Loucy (cell line): ENCODE measurements at regions not wholly inside any gene's neighbourhood (a gene's known extent, or its start where the extent isn't known, plus 50 kb on each side); places are given as distances from the start of the nearest gene placed in this dataset.

ENCODE experiments used
- H2AFZ ChIP-seq: fragments of 200-600 bp; sonication (generic); 2 replicates; pipeline ENCODE4 v1.6.0; 2016; ENCODE audit warnings: antibody characterized with exemption, mild to moderate bottlenecking, low read length, moderate library complexity
- H3F3A ChIP-seq: fragments of 200-600 bp; 2 replicates; pipeline ENCODE4 v1.6.0; 2016; ENCODE audit warnings: antibody characterized with exemption, low read depth, mild to moderate bottlenecking
- H3K27me3 ChIP-seq: fragments of 200-600 bp; sonication (generic); 2 replicates; pipeline ENCODE4 v1.6.1; 2014; ENCODE audit warnings: low read length, mild to moderate bottlenecking; ENCODE audit not compliant: insufficient read depth, poor library complexity, severe bottlenecking
- H3K36me3 ChIP-seq: fragments of 200-600 bp; sonication (generic); 2 replicates; pipeline ENCODE4 v1.6.1; 2016; ENCODE audit warnings: low read length; ENCODE audit not compliant: insufficient read depth
- H3K4me1 ChIP-seq: fragments of 200-600 bp; sonication (generic); 2 replicates; pipeline ENCODE4 v1.5.1; 2014; ENCODE audit warnings: low read length, mild to moderate bottlenecking; ENCODE audit not compliant: insufficient read depth, poor library complexity, severe bottlenecking
- H3K4me2 ChIP-seq: fragments of 200-600 bp; sonication (generic); 2 replicates; pipeline ENCODE4 v1.6.0; 2014; ENCODE audit warnings: antibody characterized with exemption, low read length, low read depth, mild to moderate bottlenecking; ENCODE audit not compliant: poor library complexity, severe bottlenecking
- H3K4me3 ChIP-seq: fragments of 200-600 bp; sonication (generic); 2 replicates; pipeline ENCODE4 v1.5.1; 2014; ENCODE audit warnings: low read length, mild to moderate bottlenecking, mixed read lengths; ENCODE audit not compliant: poor library complexity, severe bottlenecking
- H3K79me2 ChIP-seq: fragments of 200-600 bp; sonication (generic); 2 replicates; pipeline ENCODE4 v1.6.1; 2014; ENCODE audit warnings: low read length; ENCODE audit not compliant: insufficient read depth
- H3K9ac ChIP-seq: fragments of 200-600 bp; sonication (generic); 2 replicates; pipeline ENCODE4 v1.6.0; 2014; ENCODE audit warnings: mild to moderate bottlenecking, low read depth, low read length, moderate library complexity; ENCODE audit not compliant: poor library complexity, severe bottlenecking
- H3K9me2 ChIP-seq: fragments of 200-600 bp; sonication (generic); replicated peaks from 2 replicates; pipeline ENCODE4 v1.6.1; 2016; ENCODE audit warnings: low read depth, low read length, mixed read lengths
- H3K9me3 ChIP-seq: fragments of 200-600 bp; sonication (generic); 2 replicates; pipeline ENCODE4 v1.6.1; 2014; ENCODE audit warnings: mild to moderate bottlenecking, antibody characterized with exemption, low read length, low read depth; ENCODE audit not compliant: insufficient read depth
- H4K20me1 ChIP-seq: fragments of 200-600 bp; sonication (generic); 2 replicates; pipeline ENCODE4 v1.6.0; 2014; ENCODE audit warnings: antibody characterized with exemption, low read length, mild to moderate bottlenecking; ENCODE audit not compliant: insufficient read depth, poor library complexity, severe bottlenecking
- CTCF ChIP-seq: fragments of 200-600 bp; sonication (generic); conservative IDR thresholded peaks from 2 replicates; pipeline ENCODE4 v1.5.1; 2014; ENCODE audit warnings: mild to moderate bottlenecking, antibody characterized with exemption, low read length
- EZH2phosphoT487 ChIP-seq: fragments of 200-600 bp; IDR thresholded peaks from 2 replicates; pipeline ENCODE4 v1.6.1; 2018; ENCODE audit warnings: antibody characterized with exemption, mild to moderate bottlenecking, moderate library complexity, borderline replicate concordance

DNA sequence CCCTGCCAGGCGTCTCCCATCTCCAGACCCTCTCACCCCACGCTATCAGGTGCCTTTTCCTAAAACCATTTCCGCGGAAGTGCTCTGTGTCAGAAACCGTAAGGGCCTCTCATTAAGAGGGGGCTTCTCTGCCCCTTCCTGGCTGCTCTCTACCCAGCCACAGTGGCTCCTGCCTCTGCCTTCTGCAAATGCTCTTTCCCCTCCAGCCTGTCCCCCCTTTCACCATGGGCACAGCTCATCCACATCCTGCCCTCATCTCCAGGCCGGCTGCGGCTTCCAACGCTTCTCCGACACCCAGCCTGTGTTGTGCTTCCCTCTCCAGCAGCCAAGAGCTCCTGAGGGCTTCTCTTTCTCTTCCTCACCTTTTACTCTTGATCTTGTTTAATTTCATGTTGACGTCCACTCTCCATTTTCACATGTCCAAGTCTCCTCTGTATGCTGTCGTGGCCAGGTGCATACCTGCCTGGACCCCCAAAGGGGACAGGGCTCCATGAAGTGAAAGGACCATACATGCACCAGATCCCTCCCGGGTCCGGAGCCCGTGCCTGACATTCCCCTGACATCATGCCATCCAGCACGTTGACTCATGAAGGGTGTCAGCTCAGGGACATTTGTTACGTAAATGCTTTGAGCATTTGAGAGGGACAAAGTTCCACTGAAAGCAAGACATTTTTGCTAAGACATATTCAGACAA is 306.5 kb downstream of the AJAP1 start:
- Histone ChIP-seq H3K9me3 (no peaks in the 10 kb centered on the region; the same call in 1 of the 2 replicates), H3K79me2 (no peaks in the 10 kb centered on the region), H3K4me1 (no peaks in the 10 kb centered on the region), H3K27me3 (no peaks in the 10 kb centered on the region), H3K9ac (no peak overlapping the region), H3K9me2 (no peaks in the 10 kb centered on the region), H3K4me3 (no peak overlapping the region), H4K20me1 (no peaks in the 10 kb centered on the region), H3K36me3 (no peaks in the 10 kb centered on the region), H3F3A (no peaks in the 10 kb centered on the region), H3K4me2 (no peak overlapping the region), H2AFZ (no peak overlapping the region)
- TF ChIP-seq CTCF, result no peak
- no peak for TF ChIP-seq EZH2phosphoT487

- no peak overlapping the region for H2AFZ ChIP-seq
- no peaks in the 10 kb centered on the region for H3F3A ChIP-seq
- no peaks in the 10 kb centered on the region for H4K20me1 ChIP-seq
- no peaks in the 10 kb centered on the region for H3K9me2 ChIP-seq
- no peaks in the 10 kb centered on the region for H3K36me3 ChIP-seq
- H3K79me2 ChIP-seq, result no peaks in the 10 kb centered on the region
- H3K4me2 ChIP-seq, result no peak overlapping the region
- H3K27me3 ChIP-seq, result no peaks in the 10 kb centered on the region
- H3K9me3 ChIP-seq, result no peaks in the 10 kb centered on the region; the same call in 1 of the 2 replicates
- H3K4me3 ChIP-seq, result no peak overlapping the region
- H3K9ac ChIP-seq, result no peak overlapping the region
- TF ChIP-seq CTCF (no peak), EZH2phosphoT487 (no peak)
- no peaks in the 10 kb centered on the region for H3K4me1 ChIP-seq
Measured at GRCh38 chr1:4960336-4960735, 305.9 kb downstream of the AJAP1 start.

- no peaks in the 10 kb centered on the region for H3K4me1 ChIP-seq
- no peaks in the 10 kb centered on the region; the same call in 1 of the 2 replicates for H3K9me3 ChIP-seq
- H3K9me2 ChIP-seq, result no peaks in the 10 kb centered on the region
Measured at GRCh38 chr1:4959216-4959615, 304.8 kb downstream of the AJAP1 start.

More at GRCh38 chr1:4959216-4959615, 304.8 kb downstream of the AJAP1 start:
- Histone ChIP-seq H3K36me3 (no peaks in the 10 kb centered on the region), H3K79me2 (no peaks in the 10 kb centered on the region), H3K4me3 (no peak overlapping the region), H3K4me2 (no peak overlapping the region), H2AFZ (no peak overlapping the region), H3F3A (no peaks in the 10 kb centered on the region), H4K20me1 (no peaks in the 10 kb centered on the region), H3K9ac (no peak overlapping the region), H3K27me3 (no peaks in the 10 kb centered on the region)
- TF ChIP-seq CTCF (no peak), EZH2phosphoT487 (no peak)
